Fibroblast of pulmonary artery (primary cell): ENCODE measurements at regions not wholly inside any gene's neighbourhood (a gene's known extent, or its start where the extent isn't known, plus 50 kb on each side); places are given as distances from the start of the nearest gene placed in this dataset.

Source experiments
- DNase-seq: peaks from one replicate; pipeline ENCODE4 v3.0.0-alpha.2; 2010; ENCODE audit warnings: low read depth
- H3K4me3 ChIP-seq: replicated peaks from 2 replicates; pipeline ENCODE4 v1.5.1; 2011; ENCODE audit warnings: low read depth, mild to moderate bottlenecking, control low read depth, low read length, moderate library complexity
- TF ChIP-seq, protein P1 (sequence below): IDR thresholded peaks from 2 replicates; pipeline ENCODE4 v1.5.1; 2011; ENCODE audit warnings: mild to moderate bottlenecking, control low read depth, low read length, inconsistent platforms; ENCODE audit errors: missing control alignments

DNA sequence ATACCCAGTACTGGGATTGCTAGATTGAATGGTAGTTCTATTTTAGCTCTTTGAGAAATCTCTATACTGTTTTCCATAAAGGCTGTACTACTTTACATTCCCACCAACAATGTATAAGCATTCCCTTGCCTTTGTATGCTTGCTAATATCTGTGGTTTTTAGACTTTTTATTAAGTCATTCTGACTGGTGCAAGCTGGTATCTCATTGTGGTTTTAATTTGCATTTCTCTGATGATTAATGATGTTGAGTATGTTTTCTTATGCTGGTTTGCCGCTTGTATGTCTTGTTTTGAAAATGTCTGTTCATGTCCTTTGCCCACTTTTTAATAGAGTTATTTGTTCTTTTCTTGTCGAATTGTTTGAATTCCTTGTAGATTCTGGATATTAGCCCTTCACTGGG, 512.7 kb upstream of the PAPPA start:
- no peak overlapping the region for H3K4me3 ChIP-seq
- DNase-seq: peak; percentile 76
- TF ChIP-seq, protein P1, sequence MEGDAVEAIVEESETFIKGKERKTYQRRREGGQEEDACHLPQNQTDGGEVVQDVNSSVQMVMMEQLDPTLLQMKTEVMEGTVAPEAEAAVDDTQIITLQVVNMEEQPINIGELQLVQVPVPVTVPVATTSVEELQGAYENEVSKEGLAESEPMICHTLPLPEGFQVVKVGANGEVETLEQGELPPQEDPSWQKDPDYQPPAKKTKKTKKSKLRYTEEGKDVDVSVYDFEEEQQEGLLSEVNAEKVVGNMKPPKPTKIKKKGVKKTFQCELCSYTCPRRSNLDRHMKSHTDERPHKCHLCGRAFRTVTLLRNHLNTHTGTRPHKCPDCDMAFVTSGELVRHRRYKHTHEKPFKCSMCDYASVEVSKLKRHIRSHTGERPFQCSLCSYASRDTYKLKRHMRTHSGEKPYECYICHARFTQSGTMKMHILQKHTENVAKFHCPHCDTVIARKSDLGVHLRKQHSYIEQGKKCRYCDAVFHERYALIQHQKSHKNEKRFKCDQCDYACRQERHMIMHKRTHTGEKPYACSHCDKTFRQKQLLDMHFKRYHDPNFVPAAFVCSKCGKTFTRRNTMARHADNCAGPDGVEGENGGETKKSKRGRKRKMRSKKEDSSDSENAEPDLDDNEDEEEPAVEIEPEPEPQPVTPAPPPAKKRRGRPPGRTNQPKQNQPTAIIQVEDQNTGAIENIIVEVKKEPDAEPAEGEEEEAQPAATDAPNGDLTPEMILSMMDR: no peak

DNA sequence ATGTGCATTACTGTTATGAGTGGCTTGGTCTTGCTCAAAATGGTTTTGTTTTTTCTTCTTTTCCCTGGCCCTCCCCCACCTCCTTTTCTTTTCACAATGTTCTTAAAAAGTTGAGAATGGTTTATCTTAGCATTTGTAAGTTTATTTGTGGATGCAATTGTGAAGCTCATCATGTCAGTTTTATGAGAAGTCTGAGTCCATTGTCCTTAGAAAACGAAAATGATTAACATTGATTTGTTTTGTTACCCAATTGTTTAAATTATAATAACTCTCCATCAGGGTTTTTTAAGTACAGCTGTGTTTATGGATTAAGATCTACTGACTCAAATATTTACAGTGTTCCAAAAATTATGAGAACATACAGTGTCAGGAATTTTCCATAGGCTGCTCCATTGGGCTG, 511.3 kb upstream of the PAPPA start:
- TF ChIP-seq, protein P1: no peak
- DNase-seq: no peak
- H3K4me3 ChIP-seq: no peak overlapping the region

DNA sequence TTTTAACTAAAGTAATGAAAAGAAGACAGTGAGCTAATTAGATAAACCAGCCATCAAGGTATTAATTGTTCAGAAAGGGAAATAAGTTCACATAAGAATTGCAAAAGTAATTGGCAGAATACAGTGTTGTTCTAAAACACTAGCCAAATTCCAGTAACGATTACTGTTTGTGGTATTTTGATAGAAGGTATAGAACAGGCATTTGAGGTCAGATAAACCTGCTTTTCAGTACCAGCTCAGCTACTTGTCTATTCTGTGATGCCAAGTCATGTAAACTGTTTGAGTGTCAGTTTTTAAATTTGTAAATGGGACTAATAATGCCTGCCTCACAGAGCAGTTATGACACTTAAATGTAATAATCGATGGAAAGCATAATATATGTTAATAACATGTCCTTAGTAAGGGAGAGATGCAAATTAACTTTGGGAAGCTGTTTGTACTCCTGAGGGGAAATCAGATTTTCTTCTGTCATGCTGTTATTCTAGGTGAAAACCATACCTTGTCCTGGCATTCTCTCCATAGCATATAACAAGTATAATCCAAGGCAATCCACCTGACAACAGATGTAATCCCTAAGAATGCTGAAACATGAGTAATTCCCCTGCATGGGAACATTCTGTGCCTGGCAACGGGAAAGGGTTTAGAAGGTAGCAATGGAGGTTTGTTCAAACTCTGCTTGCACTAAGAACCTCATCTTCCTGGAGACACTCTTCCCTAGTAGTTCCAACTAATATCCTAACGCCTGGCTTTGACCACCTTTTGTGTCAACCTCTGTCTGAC, 509.5 kb upstream of the PAPPA start:
- H3K4me3 ChIP-seq: no peak overlapping the region
- TF ChIP-seq, protein P1: no peak
- DNase-seq: peak; percentile 21

DNA sequence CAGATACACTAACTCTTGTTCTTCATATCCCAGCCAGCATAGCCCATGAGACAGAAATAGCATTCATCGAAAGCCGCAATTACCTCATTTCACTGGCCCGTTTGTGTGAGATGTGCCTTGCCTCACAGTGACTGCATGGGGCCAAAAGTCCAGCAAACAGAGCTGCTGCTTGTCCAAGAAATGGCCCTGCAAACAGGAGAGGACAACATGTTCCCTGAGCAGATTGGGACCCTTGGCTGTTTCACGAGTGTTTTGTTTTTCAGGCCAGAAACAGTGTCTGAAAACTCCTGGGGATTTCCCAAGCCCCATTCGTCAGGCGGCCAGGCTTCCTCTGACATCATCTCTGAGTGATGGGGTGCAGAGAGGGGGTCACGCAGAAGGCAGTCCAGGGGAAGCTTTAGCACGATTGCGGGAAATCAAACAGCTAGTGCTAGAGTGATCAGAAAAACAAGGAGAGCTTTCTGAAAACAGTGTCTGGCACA, 503.6 kb upstream of the PAPPA start:
- TF ChIP-seq, protein P1: no peak
- DNase-seq: peak; percentile 99
- no peak overlapping the region for H3K4me3 ChIP-seq

DNA sequence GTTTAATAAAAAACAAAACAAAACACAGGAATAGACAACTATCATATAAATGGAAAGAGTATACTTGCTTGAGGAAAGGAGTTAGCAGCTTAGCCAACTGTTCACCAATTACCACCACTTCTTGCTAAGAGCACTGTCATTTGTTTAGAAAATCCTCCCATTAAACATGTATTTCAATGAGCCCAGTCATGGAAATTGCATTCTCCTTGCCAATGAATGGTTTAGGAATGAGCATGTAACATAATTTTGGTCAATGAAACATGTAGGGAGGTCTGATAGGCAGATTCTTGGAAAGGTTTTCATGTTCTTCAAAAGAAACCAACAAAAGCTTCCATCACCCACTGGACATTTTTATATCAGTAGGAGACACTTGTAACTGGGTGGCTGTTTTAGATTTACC, 502.8 kb upstream of the PAPPA start:
- H3K4me3 ChIP-seq: no peak overlapping the region
- DNase-seq: peak; percentile 84
- TF ChIP-seq, protein P1: no peak

DNA sequence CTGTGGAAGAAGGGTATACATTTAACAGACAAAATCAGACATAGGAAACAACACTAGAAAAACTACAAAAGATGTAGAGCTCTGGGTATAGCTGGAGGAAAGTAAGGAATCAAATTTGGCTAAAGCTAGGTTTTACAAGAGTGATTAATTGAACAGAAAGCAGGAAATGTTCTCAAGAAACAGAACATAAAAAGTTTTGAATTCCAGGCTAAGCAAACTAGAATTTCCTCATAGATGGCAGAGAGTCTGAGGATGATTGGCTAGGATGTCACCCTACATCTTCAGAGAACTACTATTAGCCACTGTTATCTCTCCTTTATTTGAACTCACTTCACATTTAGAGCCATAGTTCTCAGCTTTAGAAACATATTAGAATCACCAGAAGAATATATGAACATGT, 502.1 kb upstream of the PAPPA start:
- DNase-seq: no peak
- no peak overlapping the region for H3K4me3 ChIP-seq
- TF ChIP-seq, protein P1: no peak

DNA sequence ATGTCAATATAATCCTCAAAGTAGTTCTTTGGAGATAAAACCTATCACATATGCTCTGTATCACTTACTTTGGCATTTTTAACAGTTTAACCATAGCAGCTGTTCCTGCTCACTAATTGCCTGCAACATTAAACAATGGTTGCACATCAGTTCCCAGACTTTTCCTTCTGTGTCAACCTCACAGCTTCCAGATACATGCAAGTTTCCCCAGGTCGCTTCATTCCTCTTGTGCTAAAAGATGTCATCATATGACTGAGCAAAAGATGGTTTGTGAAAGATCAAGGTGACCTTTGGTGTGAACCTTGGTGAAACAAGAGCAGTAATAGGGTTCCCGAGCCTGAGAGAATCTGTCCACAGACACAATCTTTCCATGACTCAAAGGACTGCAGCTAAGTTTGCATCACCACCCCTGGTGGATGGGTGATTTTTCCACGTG, 500.4 kb upstream of the PAPPA start:
- no peak overlapping the region for H3K4me3 ChIP-seq
- peak; percentile 83 for DNase-seq
- TF ChIP-seq, protein P1: no peak
